ENCODE measurements at regions not wholly inside any gene's neighbourhood (a gene's known extent, or its start where the extent isn't known, plus 50 kb on each side); places are given as distances from the start of the nearest gene placed in this dataset.

DNA sequence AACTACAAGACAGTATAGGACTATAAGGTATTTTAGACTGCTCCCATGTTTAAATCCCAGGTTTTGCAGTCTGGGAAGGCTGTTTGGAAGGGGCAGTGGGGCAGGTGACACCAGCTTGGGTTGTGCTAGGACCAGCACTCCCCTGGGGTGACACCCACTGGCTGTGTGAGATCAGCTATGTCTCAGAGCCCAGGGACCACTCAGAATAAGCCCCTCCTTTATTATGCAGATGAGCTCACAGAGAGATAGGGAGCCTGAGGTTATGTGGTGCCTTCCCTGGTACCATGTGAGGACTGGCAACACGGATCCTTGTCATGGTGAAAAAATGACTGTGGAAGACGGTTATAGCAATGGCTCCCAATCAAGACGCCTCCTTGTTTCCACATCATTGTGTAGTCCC is 71.0 kb downstream of the NENF start (continued):
- TF ChIP-seq GABPA (IDR thresholded peaks at IDR 0.05; ENCODE audit: low read depth) (no peak), ZBTB4 (CRISPR knock-in tag; IDR thresholded peaks at IDR 0.05) (no peak)

DNA sequence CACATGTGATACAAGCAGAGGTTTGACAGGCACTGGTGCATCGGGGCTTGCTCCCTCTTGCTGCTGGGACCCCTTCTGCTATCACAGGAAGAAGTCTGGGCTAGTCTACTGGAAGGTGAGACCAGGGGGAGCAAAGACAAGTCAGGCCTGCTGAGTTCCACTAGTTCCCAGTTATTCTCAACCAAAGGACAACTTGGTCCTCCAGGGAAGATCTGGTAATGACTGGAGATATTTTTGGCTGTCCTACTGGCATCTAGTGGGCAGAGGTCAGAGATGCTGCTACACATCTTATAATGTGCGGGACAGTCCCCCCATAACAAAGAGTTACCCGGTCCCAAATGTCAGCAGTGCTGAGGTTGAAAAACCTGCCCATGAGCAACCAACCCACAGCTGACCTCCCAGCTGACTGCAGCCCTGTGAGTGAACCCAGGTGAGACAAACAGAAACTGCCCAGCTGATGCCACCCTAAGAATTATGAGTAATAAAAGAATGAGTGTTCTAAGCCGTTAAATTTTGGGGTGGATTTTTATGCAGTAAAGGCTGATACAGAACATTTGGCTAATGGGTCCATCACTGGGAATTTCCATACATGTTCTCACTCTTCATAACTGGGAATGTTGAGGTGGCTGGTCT is 71.6 kb downstream of the NENF start:
- H3K36me3 ChIP-seq (ENCODE audit: control insufficient read depth in 2 of 2, insufficient read depth in 2 of 2, low read length in 1 of 2): no peaks in the 10 kb centered on the region
- DNase-seq (ENCODE audit: low read depth, low spot score) (no peak), FAIRE-seq (no peak), ATAC-seq (peak; percentile 70)
- CTCF ChIA-PET: no interaction called here
- H3K4me2 ChIP-seq (ENCODE audit: control insufficient read depth, insufficient read depth): no peak overlapping the region
- H3K9me3 ChIP-seq (replicated peaks; ENCODE audit: control insufficient read depth, insufficient read depth, low read length): no peaks in the 10 kb centered on the region; the same call in 2 of the 3 replicates
- in situ Hi-C loops (cut with MboI) (no loop called here), intact Hi-C loops (cut with micrococcal nuclease; ENCODE audit: unreplicated experiment) (no loop called here)
- no peaks in the 10 kb centered on the region; a peak in 1 of 4 replicates for H3K27me3 ChIP-seq (replicated peaks in 1 of 2; ENCODE audit: control insufficient read depth in 2 of 2, insufficient read depth in 2 of 2, low read length in 1 of 2)
- no peak overlapping the region for H3K4me3 ChIP-seq
- 28% methylated on average over 4 of the region's 4 CpGs for WGBS (ENCODE audit: insufficient coverage, insufficient replicate concordance, low lambda C conversion rate, missing lambda C conversion rate)
- RAD21 ChIA-PET (ENCODE audit: unreplicated experiment): no interaction called here
- no peak overlapping the region for H3K27ac ChIP-seq (ENCODE audit: control insufficient read depth, insufficient read depth)
- SMC1A ChIA-PET (ENCODE audit: uncharacterized antibody, unreplicated experiment): interaction anchor here (1.3 to 3.5 kb wide), 3 partner anchors 27 to 277 kb away, joined by 3 to 15 read pairs (median 3); no protein-coding TSS in a partner anchor
- BruUV-seq (replicated peaks): no TSS peak
- POLR2A ChIA-PET: interaction anchor here (0.6 kb wide), 1 partner anchor 110 kb away, joined by 4 read pairs; no protein-coding TSS in a partner anchor
- no peaks in the 10 kb centered on the region for H4K20me1 ChIP-seq (ENCODE audit: control insufficient read depth, insufficient read depth)
- H3K4me1 ChIP-seq (ENCODE audit: control insufficient read depth, insufficient read depth, low read length): peaks cover 5% of the 10 kb centered on the region; the same call in 1 of the 2 replicates
- no peak overlapping the region for H2AFZ ChIP-seq (ENCODE audit: control insufficient read depth, low read depth, low read length)
- no peaks in the 10 kb centered on the region for H3K79me2 ChIP-seq (ENCODE audit: control insufficient read depth, insufficient read depth, low read length)
- H3K9ac ChIP-seq (ENCODE audit: control insufficient read depth, insufficient read depth, low read length): no peak overlapping the region
- TF ChIP-seq ELK1 (IDR thresholded peaks at IDR 0.05; ENCODE audit: low read depth, low read length) (no peak), RUNX3 (IDR thresholded peaks at IDR 0.05; ENCODE audit: low read length) (no peak), ZNF622 (IDR thresholded peaks at IDR 0.05) (no peak), ATF2 (IDR thresholded peaks at IDR 0.05; ENCODE audit: low read length) (no peak), TARDBP (IDR thresholded peaks at IDR 0.05; ENCODE audit: borderline replicate concordance) (no peak), NFYB (IDR thresholded peaks at IDR 0.05; ENCODE audit: insufficient read depth, low read depth, low read length) (no peak), ZBTB33 (IDR thresholded peaks at IDR 0.05) (no peak), SREBF2 (IDR thresholded peaks at IDR 0.05; ENCODE audit: low read length) (no peak), IRF4 (IDR thresholded peaks at IDR 0.05; ENCODE audit: low read depth, low read length) (no peak), TCF12 (IDR thresholded peaks at IDR 0.05; ENCODE audit: low read depth, low read length) (no peak)
- TF ChIP-seq, protein P1, sequence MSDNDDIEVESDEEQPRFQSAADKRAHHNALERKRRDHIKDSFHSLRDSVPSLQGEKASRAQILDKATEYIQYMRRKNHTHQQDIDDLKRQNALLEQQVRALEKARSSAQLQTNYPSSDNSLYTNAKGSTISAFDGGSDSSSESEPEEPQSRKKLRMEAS (IDR thresholded peaks at IDR 0.05; ENCODE audit: low read depth, low read length): no peak
- TF ChIP-seq, protein P2, sequence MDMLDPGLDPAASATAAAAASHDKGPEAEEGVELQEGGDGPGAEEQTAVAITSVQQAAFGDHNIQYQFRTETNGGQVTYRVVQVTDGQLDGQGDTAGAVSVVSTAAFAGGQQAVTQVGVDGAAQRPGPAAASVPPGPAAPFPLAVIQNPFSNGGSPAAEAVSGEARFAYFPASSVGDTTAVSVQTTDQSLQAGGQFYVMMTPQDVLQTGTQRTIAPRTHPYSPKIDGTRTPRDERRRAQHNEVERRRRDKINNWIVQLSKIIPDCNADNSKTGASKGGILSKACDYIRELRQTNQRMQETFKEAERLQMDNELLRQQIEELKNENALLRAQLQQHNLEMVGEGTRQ (IDR thresholded peaks at IDR 0.05; ENCODE audit: borderline replicate concordance, low read depth, low read length): no peak
